Stomach (tissue), 8 donors: ENCODE measurements at regions not wholly inside any gene's neighbourhood (a gene's known extent, or its start where the extent isn't known, plus 50 kb on each side); places are given as distances from the start of the nearest gene placed in this dataset.

Experiments used
- DNase-seq, 2 donors: peaks; one replicate each; pipeline versions ENCODE4 v3.0.0 to v3.0.0-alpha.2; 2013 to 2019
- H3K27ac ChIP-seq, 5 donors: fragments of 200-600 bp in 4 of 5; sonication (generic) in 4 of 5; one replicate each; pipeline ENCODE4 v1.5.1; 2013 to 2019; ENCODE audit warnings: mild to moderate bottlenecking in 1 of 5, moderate library complexity in 1 of 5
- H3K27me3 ChIP-seq, 3 donors: fragments of 200-600 bp; sonication (generic); one replicate each; pipeline ENCODE4 v1.5.1; 2017 to 2019; ENCODE audit warnings: mixed run types in 1 of 3
- H3K36me3 ChIP-seq, 4 donors: fragments of 200-600 bp; sonication (generic); 1 replicate in 3 of 4; 2 replicates in 1 of 4; pipeline ENCODE4 v1.5.1; 2016 to 2019
- H3K4me1 ChIP-seq, 4 donors: fragments of 200-600 bp; sonication (generic); one replicate each; pipeline ENCODE4 v1.5.1; 2016 to 2019
- H3K4me3 ChIP-seq, 4 donors: fragments of 200-600 bp; sonication (generic) in 3 of 4; one replicate each; pipeline ENCODE4 v1.5.1; 2016 to 2019; ENCODE audit warnings: mild to moderate bottlenecking in 1 of 4
- H3K9me3 ChIP-seq, 4 donors: fragments of 200-600 bp; sonication (generic); one replicate each; pipeline ENCODE4 v1.5.1; 2016 to 2019
- EP300 ChIP-seq: sonication (generic); formaldehyde crosslinking; IDR thresholded peaks from one replicate; pipeline ENCODE4 v1.6.1; 2017; ENCODE audit warnings: antibody characterized with exemption
- POLR2A ChIP-seq, 4 donors: fragments of 450-650 bp; IDR thresholded peaks; one replicate each; pipeline ENCODE4 v1.6.1; 2016; ENCODE audit warnings: antibody characterized with exemption in 4 of 4, control low read depth in 2 of 4, mild to moderate bottlenecking in 1 of 4, moderate library complexity in 1 of 4
- POLR2AphosphoS5 ChIP-seq, 3 donors: sonication (generic); formaldehyde crosslinking; IDR thresholded peaks; one replicate each; pipeline ENCODE4 v1.6.1; 2016; ENCODE audit warnings: antibody characterized with exemption in 3 of 3
- WGBS, 5 donors: extraction: QIAGEN DNeasy Blood & Tissue Kit in 3 of 5; methylation state at CpG; one replicate each; pipeline versions ENCODE4 v1.1.5 to v1.1.7; 2013 to 2018; 5-methylcytosine and 5-hydroxymethylcytosine counted together
- intact Hi-C: fragments of 100-400 bp; cut with DNase I; formaldehyde crosslinking; loops from one replicate; pipeline ENCODE4 v1.15.1; 2023; ENCODE audit warnings: low total_unique reads
- TF ChIP-seq, protein P1 (sequence below), 7 experiments: fragments of 450-650 bp in 4 of 7; fragments of 200-600 bp in 3 of 7; sonication (generic) in 3 of 7; IDR thresholded peaks; one replicate each; pipeline ENCODE4 v1.5.1; 2016 to 2019; ENCODE audit warnings: antibody characterized with exemption in 7 of 7, control low read depth in 2 of 7, mild to moderate bottlenecking in 1 of 7
- donor health status: healthy with polysubstance abuse.
- donor health status: Bipolar disorder and iron deficiency.
- donor health status: healthy.

GRCh38 chr7:125555916-125556315, 626.3 kb upstream of the POT1 start:
- H3K36me3 ChIP-seq, result no peaks in the 10 kb centered on the region
- no peak for TF ChIP-seq POLR2AphosphoS5 (IDR thresholded peaks at IDR 0.05)
- TF ChIP-seq, protein P1, sequence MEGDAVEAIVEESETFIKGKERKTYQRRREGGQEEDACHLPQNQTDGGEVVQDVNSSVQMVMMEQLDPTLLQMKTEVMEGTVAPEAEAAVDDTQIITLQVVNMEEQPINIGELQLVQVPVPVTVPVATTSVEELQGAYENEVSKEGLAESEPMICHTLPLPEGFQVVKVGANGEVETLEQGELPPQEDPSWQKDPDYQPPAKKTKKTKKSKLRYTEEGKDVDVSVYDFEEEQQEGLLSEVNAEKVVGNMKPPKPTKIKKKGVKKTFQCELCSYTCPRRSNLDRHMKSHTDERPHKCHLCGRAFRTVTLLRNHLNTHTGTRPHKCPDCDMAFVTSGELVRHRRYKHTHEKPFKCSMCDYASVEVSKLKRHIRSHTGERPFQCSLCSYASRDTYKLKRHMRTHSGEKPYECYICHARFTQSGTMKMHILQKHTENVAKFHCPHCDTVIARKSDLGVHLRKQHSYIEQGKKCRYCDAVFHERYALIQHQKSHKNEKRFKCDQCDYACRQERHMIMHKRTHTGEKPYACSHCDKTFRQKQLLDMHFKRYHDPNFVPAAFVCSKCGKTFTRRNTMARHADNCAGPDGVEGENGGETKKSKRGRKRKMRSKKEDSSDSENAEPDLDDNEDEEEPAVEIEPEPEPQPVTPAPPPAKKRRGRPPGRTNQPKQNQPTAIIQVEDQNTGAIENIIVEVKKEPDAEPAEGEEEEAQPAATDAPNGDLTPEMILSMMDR (IDR thresholded peaks at IDR 0.05), result no peak
- TF ChIP-seq POLR2A (IDR thresholded peaks at IDR 0.05), result no peak
- TF ChIP-seq EP300, result no peak
- H3K4me3 ChIP-seq, result no peak overlapping the region
- H3K4me1 ChIP-seq, result no peaks in the 10 kb centered on the region
- H3K27me3 ChIP-seq, result no peaks in the 10 kb centered on the region
- WGBS, 5 donors, result 50 to 71% (median 64%) methylated on average over 1 of the region's 1 CpG
- intact Hi-C loops, result no loop called here
- DNase-seq, result no peak
- no peak overlapping the region for H3K27ac ChIP-seq
- H3K9me3 ChIP-seq, result peaks cover 0 to 15% (median 0%) of the 10 kb centered on the region in 4 donors

DNA sequence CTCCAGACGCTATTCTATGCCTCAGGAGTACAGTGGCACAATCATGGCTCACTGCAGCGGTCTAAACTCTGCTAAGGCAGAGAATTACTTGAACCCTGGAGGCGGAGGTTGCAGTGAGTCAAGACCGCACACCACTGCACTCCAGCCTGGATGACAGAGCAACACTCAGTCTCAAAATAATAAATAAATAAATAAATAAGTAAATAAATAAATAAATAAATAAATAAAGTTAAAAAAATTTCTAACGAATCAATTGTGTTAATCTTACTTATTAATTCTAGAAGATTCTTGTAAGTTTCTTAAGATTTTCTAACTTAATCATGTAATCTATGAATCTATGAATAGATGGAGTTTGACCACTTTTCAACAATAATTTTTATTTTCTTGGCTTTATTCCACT, 621.4 kb upstream of the POT1 start:
- Histone ChIP-seq H3K4me1 (no peaks in the 10 kb centered on the region), H3K27ac (no peak overlapping the region), H3K27me3 (no peaks in the 10 kb centered on the region), H3K36me3 (no peaks in the 10 kb centered on the region), H3K4me3 (no peak overlapping the region), H3K9me3 (peaks cover 0 to 7% (median 0%) of the 10 kb centered on the region in 4 donors)
- intact Hi-C loops, result no loop called here
- 87 to 92% (median 89%) methylated on average over 5 of the region's 5 CpGs for WGBS, 5 donors
- no peak for DNase-seq
- TF ChIP-seq POLR2AphosphoS5 (IDR thresholded peaks at IDR 0.05), result no peak
- no peak for TF ChIP-seq EP300
- TF ChIP-seq POLR2A (IDR thresholded peaks at IDR 0.05), result no peak
- TF ChIP-seq, protein P1 (IDR thresholded peaks at IDR 0.05), result no peak

GRCh38 chr7:125547505-125547904, 617.9 kb upstream of the POT1 start:
- no peaks in the 10 kb centered on the region for H3K9me3 ChIP-seq
- H3K4me1 ChIP-seq, result no peaks in the 10 kb centered on the region
- no peak for DNase-seq
- H3K4me3 ChIP-seq, result no peak overlapping the region
- H3K27ac ChIP-seq, result no peak overlapping the region
- 68 to 86% (median 82%) methylated on average over 2 of the region's 2 CpGs for WGBS, 5 donors
- intact Hi-C loops, result no loop called here
- no peaks in the 10 kb centered on the region for H3K36me3 ChIP-seq
- no peaks in the 10 kb centered on the region for H3K27me3 ChIP-seq
- TF ChIP-seq POLR2A (IDR thresholded peaks at IDR 0.05) (no peak), EP300 (no peak), POLR2AphosphoS5 (IDR thresholded peaks at IDR 0.05) (no peak)
- TF ChIP-seq, protein P1 (IDR thresholded peaks at IDR 0.05), result no peak

GRCh38 chr7:125530553-125530952, 600.9 kb upstream of the POT1 start:
- intact Hi-C loops, result no loop called here
- no peaks in the 10 kb centered on the region for H3K4me1 ChIP-seq
- TF ChIP-seq POLR2AphosphoS5 (IDR thresholded peaks at IDR 0.05) (no peak), POLR2A (IDR thresholded peaks at IDR 0.05) (no peak), EP300 (no peak)
- TF ChIP-seq, protein P1 (IDR thresholded peaks at IDR 0.05), result no peak
- H3K9me3 ChIP-seq, result peaks cover 0 to 10% (median 0%) of the 10 kb centered on the region in 4 donors
- H3K36me3 ChIP-seq, result no peaks in the 10 kb centered on the region
- H3K27me3 ChIP-seq, result no peaks in the 10 kb centered on the region
- WGBS, 5 donors, result 73 to 92% (median 89%) methylated on average over 1 of the region's 1 CpG
- DNase-seq, result no peak
- H3K4me3 ChIP-seq, result no peak overlapping the region
- no peak overlapping the region for H3K27ac ChIP-seq
